ENCODE measurements at regions not wholly inside any gene's neighbourhood (a gene's known extent, or its start where the extent isn't known, plus 50 kb on each side); places are given as distances from the start of the nearest gene placed in this dataset.

GRCh38 chr15:97224191-97224641 lies 736.3 kb upstream of the ARRDC4 start:
- H3K4me1 ChIP-seq: no peaks in the 10 kb centered on the region
- intact Hi-C loops (cut with DNase I; ENCODE audit: low total_unique reads): no loop called here
- H3K27ac ChIP-seq: no peak overlapping the region
- no peak for TF ChIP-seq CTCF (IDR thresholded peaks at IDR 0.05)
- H3K36me3 ChIP-seq: no peaks in the 10 kb centered on the region
- H3K27me3 ChIP-seq: no peaks in the 10 kb centered on the region
- peak in 1 of 2 donors; percentile 51 for DNase-seq
- no peak overlapping the region for H3K4me3 ChIP-seq
- H3K9me3 ChIP-seq: peaks cover 0 to 8% (median 0%) of the 10 kb centered on the region in 3 donors

DNA sequence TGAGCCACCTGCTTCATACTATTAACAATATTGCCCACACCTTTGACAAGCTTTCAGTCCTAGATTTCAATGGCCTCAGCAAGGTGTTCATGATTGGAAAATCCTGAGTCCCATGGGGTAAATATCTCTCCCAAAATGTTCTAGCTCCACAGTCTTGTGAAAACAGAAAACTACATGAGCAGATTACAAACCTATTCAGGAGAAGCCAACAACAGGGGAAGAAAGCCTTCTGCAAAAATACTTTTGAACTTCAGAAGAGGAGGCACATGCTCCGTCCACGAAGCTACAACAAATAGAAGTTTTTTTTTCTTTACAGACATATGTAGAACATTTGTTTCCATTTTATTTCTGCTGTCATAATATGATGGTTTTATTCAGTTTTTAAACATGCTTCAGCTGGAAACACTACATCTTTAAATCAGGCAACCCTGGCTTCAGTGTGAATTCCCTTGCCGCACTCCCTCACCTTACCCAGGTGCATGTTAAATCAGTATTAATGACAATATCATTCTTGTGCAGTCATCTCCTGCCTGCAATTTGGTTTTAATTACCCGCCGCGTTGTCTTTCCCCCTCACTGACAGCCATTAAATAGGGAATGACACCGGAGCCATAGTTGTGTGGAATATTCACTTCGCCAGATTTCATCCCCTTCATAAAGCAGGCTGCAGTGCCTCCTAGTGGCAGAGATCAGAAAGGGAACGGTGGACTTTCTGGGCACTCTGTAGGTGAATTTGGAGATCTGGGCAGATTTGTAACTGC lies 725.5 kb upstream of the ARRDC4 start:
- H3K9me3 ChIP-seq: no peaks in the 10 kb centered on the region
- H3K27me3 ChIP-seq: no peaks in the 10 kb centered on the region
- H3K4me1 ChIP-seq: peaks cover 0 to 4% (median 2%) of the 10 kb centered on the region in 4 donors
- H3K27ac ChIP-seq: no peak overlapping the region
- H3K36me3 ChIP-seq: no peaks in the 10 kb centered on the region
- no peak for DNase-seq
- intact Hi-C loops (cut with DNase I; ENCODE audit: low total_unique reads): no loop called here
- H3K4me3 ChIP-seq: no peak overlapping the region
- peak; percentile 72 to 77 for TF ChIP-seq CTCF (IDR thresholded peaks at IDR 0.05)

GRCh38 chr15:97235611-97235985 lies 724.9 kb upstream of the ARRDC4 start:
- no peaks in the 10 kb centered on the region for H3K36me3 ChIP-seq
- no peak overlapping the region for H3K27ac ChIP-seq
- H3K4me3 ChIP-seq: no peak overlapping the region
- H3K4me1 ChIP-seq: peaks cover 0 to 4% (median 2%) of the 10 kb centered on the region in 4 donors
- H3K9me3 ChIP-seq: no peaks in the 10 kb centered on the region
- no peak for TF ChIP-seq CTCF (IDR thresholded peaks at IDR 0.05)
- no peak for DNase-seq
- no peaks in the 10 kb centered on the region for H3K27me3 ChIP-seq
- intact Hi-C loops (cut with DNase I; ENCODE audit: low total_unique reads): no loop called here

DNA sequence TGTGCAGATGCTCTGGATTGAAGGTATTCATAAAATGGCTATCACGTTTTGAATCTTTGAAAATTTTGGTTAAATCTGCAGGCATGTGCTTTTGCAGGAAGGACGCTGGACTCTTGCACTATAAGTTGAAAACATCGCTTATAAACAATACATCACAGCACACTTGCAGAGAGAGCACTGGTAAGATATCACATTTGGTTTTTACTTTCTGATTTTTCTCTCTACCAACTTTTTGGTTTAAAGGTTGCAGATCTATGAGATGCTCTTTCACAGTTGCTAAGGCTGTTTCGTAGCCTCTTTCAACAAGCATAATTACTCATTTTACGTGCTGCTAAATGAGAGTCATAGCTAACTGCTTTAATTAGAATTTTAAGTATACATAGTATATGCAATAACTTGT lies 724.4 kb upstream of the ARRDC4 start:
- no peak for TF ChIP-seq CTCF (IDR thresholded peaks at IDR 0.05)
- DNase-seq: no peak
- H3K27me3 ChIP-seq: no peaks in the 10 kb centered on the region
- H3K4me3 ChIP-seq: no peak overlapping the region
- peaks cover 0 to 4% (median 2%) of the 10 kb centered on the region in 4 donors for H3K4me1 ChIP-seq
- intact Hi-C loops (cut with DNase I; ENCODE audit: low total_unique reads): no loop called here
- H3K27ac ChIP-seq: no peak overlapping the region
- H3K9me3 ChIP-seq: no peaks in the 10 kb centered on the region
- no peaks in the 10 kb centered on the region for H3K36me3 ChIP-seq

DNA sequence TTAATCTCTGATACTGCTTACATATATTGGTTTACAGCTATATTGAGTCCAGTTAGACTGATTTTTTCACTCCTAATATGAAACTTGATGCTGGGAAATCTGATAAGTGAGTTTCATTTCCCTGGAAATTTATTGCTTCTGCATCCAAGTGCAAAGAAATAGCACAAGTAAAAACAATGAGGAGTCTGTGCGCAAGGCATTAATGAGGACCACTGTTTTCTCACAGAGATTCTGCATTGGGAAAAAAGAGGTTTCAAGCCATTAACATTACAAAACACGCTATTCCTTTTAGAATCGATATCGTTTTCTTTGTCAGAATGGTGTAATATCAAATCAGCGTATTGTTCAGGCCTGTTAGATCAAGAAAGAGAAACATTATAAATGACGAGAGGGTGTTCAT lies 723.3 kb upstream of the ARRDC4 start:
- no peak for DNase-seq
- intact Hi-C loops (cut with DNase I; ENCODE audit: low total_unique reads): no loop called here
- Histone ChIP-seq H3K36me3 (no peaks in the 10 kb centered on the region), H3K4me1 (peaks cover 0 to 4% (median 2%) of the 10 kb centered on the region in 4 donors), H3K4me3 (no peak overlapping the region), H3K27me3 (no peaks in the 10 kb centered on the region), H3K27ac (no peak overlapping the region), H3K9me3 (no peaks in the 10 kb centered on the region)
- TF ChIP-seq CTCF (IDR thresholded peaks at IDR 0.05): no peak

Data from tibial artery (tissue), 4 donors.